ENCODE measurements at regions not wholly inside any gene's neighbourhood (a gene's known extent, or its start where the extent isn't known, plus 50 kb on each side); places are given as distances from the start of the nearest gene placed in this dataset.
A peak's percentile ranks its signal among the peaks of the same experiment; 100 is the strongest.
"Not testable (repeated sequence)": the region's sequence is repeated elsewhere in the genome, so short reads cannot be mapped to it uniquely, and the experiment has no call there.

- POLR2A ChIA-PET; intact Hi-C loops (cut with micrococcal nuclease); ATAC-seq; H3K36me3 Mint-ChIP-seq; H3K36me3 ChIP-seq (ENCODE audit: control insufficient read depth in 2 of 3, insufficient read depth in 3 of 3, low read length in 3 of 3); DNase-seq; H3K27ac ChIP-seq (ENCODE audit: low read depth, low read length); H3K4me1 ChIP-seq (ENCODE audit: control insufficient read depth in 2 of 2, insufficient read depth in 2 of 2, low read length in 2 of 2); H3K27me3 Mint-ChIP-seq; H3K27me3 ChIP-seq (ENCODE audit: control insufficient read depth in 2 of 2, insufficient read depth in 2 of 2, low read length in 2 of 2); H3K4me3 Mint-ChIP-seq; H3K9me3 Mint-ChIP-seq; H3K9me3 ChIP-seq (ENCODE audit: control insufficient read depth in 2 of 3, low read length in 3 of 3); H3K4me1 Mint-ChIP-seq; CTCF ChIA-PET; H3K4me3 ChIP-seq (ENCODE audit: low read length): not testable (repeated sequence)
- peak overlapping the region in 1 of 9 donors; percentile 17 for H3K27ac Mint-ChIP-seq
Observed at GRCh38 chr3:5701005-5701404, 513.5 kb downstream of the EDEM1 start.

GRCh38 chr3:5707794-5708193, 520.3 kb downstream of the EDEM1 start:
- intact Hi-C loops (cut with micrococcal nuclease): no loop called here
- H3K36me3 ChIP-seq (ENCODE audit: control insufficient read depth in 2 of 3, insufficient read depth in 3 of 3, low read length in 3 of 3): no peaks in the 10 kb centered on the region

GRCh38 chr3:5709714-5710113, 522.2 kb downstream of the EDEM1 start:
- no peaks in the 10 kb centered on the region for H3K9me3 ChIP-seq (ENCODE audit: control insufficient read depth in 2 of 3, low read length in 3 of 3)
- H3K36me3 ChIP-seq (ENCODE audit: control insufficient read depth in 2 of 3, insufficient read depth in 3 of 3, low read length in 3 of 3): no peaks in the 10 kb centered on the region
- ATAC-seq: no peak
- no peak overlapping the region for H3K27ac Mint-ChIP-seq
- POLR2A ChIA-PET: no interaction called here
- no peaks in the 10 kb centered on the region for H3K4me1 ChIP-seq (ENCODE audit: control insufficient read depth in 2 of 2, insufficient read depth in 2 of 2, low read length in 2 of 2)
- CTCF ChIA-PET: no interaction called here
- no peak for DNase-seq
- H3K36me3 Mint-ChIP-seq: peaks cover 0 to 4% (median 0%) of the 10 kb centered on the region in 5 donors
- H3K27me3 Mint-ChIP-seq: peaks cover 0 to 12% (median 0%) of the 10 kb centered on the region in 5 donors
- intact Hi-C loops (cut with micrococcal nuclease): no loop called here
- H3K27ac ChIP-seq (ENCODE audit: low read depth, low read length): no peak overlapping the region
- no peaks in the 10 kb centered on the region for H3K4me1 Mint-ChIP-seq
- peaks cover 0 to 3% of the 10 kb centered on the region in 2 donors for H3K27me3 ChIP-seq (ENCODE audit: control insufficient read depth in 2 of 2, insufficient read depth in 2 of 2, low read length in 2 of 2)
- no peak overlapping the region for H3K4me3 Mint-ChIP-seq
- no peak overlapping the region for H3K4me3 ChIP-seq (ENCODE audit: low read length)
- peaks cover 0 to 11% (median 5%) of the 10 kb centered on the region in 11 donors for H3K9me3 Mint-ChIP-seq

More at GRCh38 chr3:5707794-5708193, 520.3 kb downstream of the EDEM1 start:
- ATAC-seq (no peak), DNase-seq (no peak)
- Histone ChIP-seq H3K4me1 (ENCODE audit: control insufficient read depth in 2 of 2, insufficient read depth in 2 of 2, low read length in 2 of 2) (no peaks in the 10 kb centered on the region), H3K27me3 (ENCODE audit: control insufficient read depth in 2 of 2, insufficient read depth in 2 of 2, low read length in 2 of 2) (no peaks in the 10 kb centered on the region), H3K9me3 (ENCODE audit: control insufficient read depth in 2 of 3, low read length in 3 of 3) (no peaks in the 10 kb centered on the region), H3K4me3 (ENCODE audit: low read length) (no peak overlapping the region), H3K27ac (ENCODE audit: low read depth, low read length) (no peak overlapping the region)
- Mint-ChIP-seq H3K27me3 (peaks cover 0 to 12% (median 0%) of the 10 kb centered on the region in 5 donors), H3K36me3 (peaks cover 0 to 4% (median 0%) of the 10 kb centered on the region in 5 donors), H3K4me1 (no peaks in the 10 kb centered on the region), H3K9me3 (peaks cover 0 to 11% (median 4%) of the 10 kb centered on the region in 11 donors), H3K27ac (no peak overlapping the region), H3K4me3 (no peak overlapping the region)
- POLR2A ChIA-PET: no interaction called here
- CTCF ChIA-PET: no interaction called here

GRCh38 chr3:5710718-5711117, 523.2 kb downstream of the EDEM1 start:
- Mint-ChIP-seq H3K4me3 (no peak overlapping the region), H3K27me3 (peaks cover 0 to 12% (median 0%) of the 10 kb centered on the region in 5 donors), H3K27ac (no peak overlapping the region), H3K36me3 (peaks cover 0 to 4% (median 0%) of the 10 kb centered on the region in 5 donors), H3K9me3 (peaks cover 0 to 11% (median 5%) of the 10 kb centered on the region in 11 donors), H3K4me1 (no peaks in the 10 kb centered on the region)
- intact Hi-C loops (cut with micrococcal nuclease): no loop called here
- DNase-seq: no peak
- no peak for ATAC-seq
- Histone ChIP-seq H3K36me3 (ENCODE audit: control insufficient read depth in 2 of 3, insufficient read depth in 3 of 3, low read length in 3 of 3) (no peaks in the 10 kb centered on the region), H3K9me3 (ENCODE audit: control insufficient read depth in 2 of 3, low read length in 3 of 3) (no peaks in the 10 kb centered on the region), H3K4me3 (ENCODE audit: low read length) (no peak overlapping the region), H3K4me1 (ENCODE audit: control insufficient read depth in 2 of 2, insufficient read depth in 2 of 2, low read length in 2 of 2) (no peaks in the 10 kb centered on the region), H3K27ac (ENCODE audit: low read depth, low read length) (no peak overlapping the region), H3K27me3 (ENCODE audit: control insufficient read depth in 2 of 2, insufficient read depth in 2 of 2, low read length in 2 of 2) (peaks cover 0 to 3% of the 10 kb centered on the region in 2 donors)
- CTCF ChIA-PET: interaction anchor here (0.6 kb wide), 1 partner anchor 388 kb away, joined by 3 read pairs; no protein-coding TSS in a partner anchor
- POLR2A ChIA-PET: no interaction called here

- intact Hi-C loops (cut with micrococcal nuclease): no loop called here
- Histone ChIP-seq H3K4me3 (ENCODE audit: low read length) (no peak overlapping the region), H3K36me3 (ENCODE audit: control insufficient read depth in 2 of 3, insufficient read depth in 3 of 3, low read length in 3 of 3) (no peaks in the 10 kb centered on the region), H3K27ac (ENCODE audit: low read depth, low read length) (no peak overlapping the region), H3K9me3 (ENCODE audit: control insufficient read depth in 2 of 3, low read length in 3 of 3) (no peaks in the 10 kb centered on the region), H3K27me3 (ENCODE audit: control insufficient read depth in 2 of 2, insufficient read depth in 2 of 2, low read length in 2 of 2) (peaks cover 0 to 3% of the 10 kb centered on the region in 2 donors), H3K4me1 (ENCODE audit: control insufficient read depth in 2 of 2, insufficient read depth in 2 of 2, low read length in 2 of 2) (no peaks in the 10 kb centered on the region)
- Mint-ChIP-seq H3K9me3 (peaks cover 0 to 21% (median 4%) of the 10 kb centered on the region in 11 donors), H3K27me3 (peaks cover 0 to 8% (median 6%) of the 10 kb centered on the region in 5 donors), H3K36me3 (no peaks in the 10 kb centered on the region), H3K4me1 (no peaks in the 10 kb centered on the region), H3K4me3 (no peak overlapping the region), H3K27ac (no peak overlapping the region)
- DNase-seq (no peak), ATAC-seq (no peak)
- ChIA-PET POLR2A (no interaction called here), CTCF (no interaction called here)
Observed at GRCh38 chr3:5717254-5717653, 529.7 kb downstream of the EDEM1 start.

GRCh38 chr3:5719668-5720067, 532.2 kb downstream of the EDEM1 start:
- H3K36me3 ChIP-seq (ENCODE audit: control insufficient read depth in 2 of 3, insufficient read depth in 3 of 3, low read length in 3 of 3); H3K27me3 Mint-ChIP-seq; H3K36me3 Mint-ChIP-seq; H3K4me3 ChIP-seq (ENCODE audit: low read length); H3K27ac ChIP-seq (ENCODE audit: low read depth, low read length); H3K27me3 ChIP-seq (ENCODE audit: control insufficient read depth in 2 of 2, insufficient read depth in 2 of 2, low read length in 2 of 2); H3K4me1 ChIP-seq (ENCODE audit: control insufficient read depth in 2 of 2, insufficient read depth in 2 of 2, low read length in 2 of 2); DNase-seq; intact Hi-C loops (cut with micrococcal nuclease); POLR2A ChIA-PET; H3K9me3 ChIP-seq (ENCODE audit: control insufficient read depth in 2 of 3, low read length in 3 of 3); H3K27ac Mint-ChIP-seq; H3K4me1 Mint-ChIP-seq; H3K4me3 Mint-ChIP-seq; ATAC-seq; CTCF ChIA-PET: not testable (repeated sequence)
- H3K9me3 Mint-ChIP-seq: peaks cover 0 to 21% (median 3%) of the 10 kb centered on the region in 11 donors

- intact Hi-C loops (cut with micrococcal nuclease): no loop called here
- no peak overlapping the region for H3K27ac ChIP-seq (ENCODE audit: low read depth, low read length)
Observed at GRCh38 chr3:5725801-5726200, 538.3 kb downstream of the EDEM1 start.

More at GRCh38 chr3:5725801-5726200, 538.3 kb downstream of the EDEM1 start:
- no peaks in the 10 kb centered on the region for H3K27me3 ChIP-seq (ENCODE audit: control insufficient read depth in 2 of 2, insufficient read depth in 2 of 2, low read length in 2 of 2)
- POLR2A ChIA-PET: no interaction called here
- H3K9me3 ChIP-seq (ENCODE audit: control insufficient read depth in 2 of 3, low read length in 3 of 3): no peaks in the 10 kb centered on the region
- H3K36me3 Mint-ChIP-seq: no peaks in the 10 kb centered on the region
- H3K27ac Mint-ChIP-seq: no peak overlapping the region
- H3K4me1 ChIP-seq (ENCODE audit: control insufficient read depth in 2 of 2, insufficient read depth in 2 of 2, low read length in 2 of 2): no peaks in the 10 kb centered on the region
- DNase-seq: no peak
- no peaks in the 10 kb centered on the region for H3K36me3 ChIP-seq (ENCODE audit: control insufficient read depth in 2 of 3, insufficient read depth in 3 of 3, low read length in 3 of 3)
- no peaks in the 10 kb centered on the region for H3K4me1 Mint-ChIP-seq
- H3K4me3 ChIP-seq (ENCODE audit: low read length): no peak overlapping the region
- ATAC-seq: no peak
- H3K4me3 Mint-ChIP-seq: no peak overlapping the region
- peaks cover 0 to 9% (median 2%) of the 10 kb centered on the region in 11 donors for H3K9me3 Mint-ChIP-seq
- CTCF ChIA-PET: no interaction called here
- H3K27me3 Mint-ChIP-seq: peaks cover 0 to 4% (median 0%) of the 10 kb centered on the region in 5 donors

All from naive thymus-derived CD4-positive, alpha-beta T cell (primary cell).